Occipital lobe (tissue), 1 donor: ENCODE measurements at regions not wholly inside any gene's neighbourhood (a gene's known extent, or its start where the extent isn't known, plus 50 kb on each side); places are given as distances from the start of the nearest gene placed in this dataset.

Experiments
- DNase-seq: peaks from one replicate; lab custom pipeline; 2025; lab: John Stamatoyannopoulos, UW

- no peak for DNase-seq
These were observed 1698.3 kb upstream of the RAG2 start for GRCh38 chr11:38296211-38296776.

GRCh38 chr11:38282718-38283117, 1684.7 kb upstream of the RAG2 start:
- DNase-seq, result no peak

DNA sequence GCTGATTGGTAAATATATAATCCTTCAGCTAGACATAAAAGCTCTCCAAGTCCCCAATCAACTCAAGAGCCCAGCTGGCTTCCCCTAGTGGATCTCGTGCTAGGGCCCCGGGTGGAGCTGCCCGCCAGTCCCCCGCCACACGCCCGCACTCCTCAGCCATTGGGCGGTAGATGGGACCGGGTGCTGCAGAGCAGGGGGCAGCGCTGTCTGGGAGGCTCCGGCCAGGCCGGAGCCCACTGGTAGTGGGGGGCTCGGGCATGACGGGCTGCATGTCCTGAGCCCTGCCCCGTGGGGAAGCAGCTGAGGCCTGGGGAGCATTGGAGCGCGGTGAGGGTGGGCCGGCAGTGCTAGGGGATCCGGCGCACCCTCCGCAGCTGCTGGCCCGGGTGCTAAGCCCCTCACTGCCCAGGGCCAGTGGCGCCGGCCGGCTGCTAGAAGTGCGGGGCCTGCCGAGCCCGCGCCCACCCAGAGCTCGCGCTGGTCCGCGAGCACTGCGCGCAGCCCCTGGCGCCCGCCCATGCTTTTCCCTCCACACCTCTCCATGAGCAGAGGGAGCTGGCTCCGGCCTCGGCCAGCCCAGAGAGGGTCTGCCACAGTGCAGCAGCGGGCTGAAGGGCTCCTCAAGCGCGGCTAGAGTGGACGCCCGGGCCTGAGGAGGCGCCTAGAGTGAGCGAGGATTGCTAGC, 1680.6 kb upstream of the RAG2 start:
- DNase-seq, result no peak

GRCh38 chr11:38274031-38274430, 1676.0 kb upstream of the RAG2 start:
- DNase-seq, result no peak

GRCh38 chr11:38272376-38272775, 1674.3 kb upstream of the RAG2 start:
- no peak for DNase-seq

DNA sequence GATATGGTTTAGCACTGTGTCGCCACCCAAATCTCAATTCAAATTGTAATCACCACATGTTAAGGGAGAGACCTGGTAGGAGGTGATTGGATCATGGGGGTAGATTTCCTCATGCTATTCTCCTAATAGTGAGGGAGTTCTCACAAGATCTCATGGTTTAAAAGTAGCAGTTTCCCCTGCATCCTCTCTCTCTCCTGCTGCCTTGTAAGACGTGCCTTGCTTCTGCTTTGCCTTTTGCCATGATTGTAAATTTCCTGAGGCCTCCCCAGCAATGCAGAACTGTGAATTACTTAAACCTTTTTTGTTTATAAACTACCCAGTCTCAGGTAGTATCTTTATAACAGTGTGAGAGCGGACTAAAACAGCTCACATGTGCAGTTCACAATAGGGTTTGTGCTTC, 1668.7 kb upstream of the RAG2 start:
- DNase-seq, result no peak

DNA sequence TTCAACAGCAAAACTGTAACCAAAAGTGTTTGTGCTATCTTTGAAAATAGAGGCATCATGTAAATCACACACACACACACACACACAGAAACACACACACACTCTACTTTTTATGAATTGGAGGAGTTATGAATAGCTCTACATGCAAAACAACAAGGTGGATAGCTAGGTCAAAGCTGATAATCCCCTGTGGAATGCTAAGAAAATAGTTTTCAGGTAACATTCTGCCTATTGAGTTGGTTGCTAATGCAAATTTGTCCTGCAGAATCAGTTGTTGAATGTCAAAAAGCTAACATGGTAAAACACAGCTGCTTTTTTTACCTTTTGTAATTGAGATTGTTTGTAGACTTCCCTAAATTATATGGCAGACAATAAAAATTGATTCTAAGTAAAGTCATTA, 1658.4 kb upstream of the RAG2 start:
- no peak for DNase-seq

DNA sequence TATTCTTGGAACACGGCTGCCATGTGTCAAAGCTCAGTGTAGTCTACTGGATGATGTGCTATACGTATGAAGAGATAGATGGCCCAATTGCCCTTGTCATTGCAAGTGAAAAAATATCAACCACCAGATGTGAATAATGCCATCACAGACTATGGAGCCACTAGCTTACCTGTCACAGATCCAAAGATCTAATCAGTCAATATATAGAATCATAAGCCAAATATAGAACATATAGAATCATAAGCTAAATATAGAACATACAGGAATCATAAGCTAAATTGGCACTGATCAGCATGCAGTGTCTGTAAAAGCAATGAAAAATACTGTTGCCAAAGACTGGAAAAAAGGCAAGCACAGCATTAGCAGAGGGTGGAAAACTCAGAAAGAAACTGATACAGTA, 1656.9 kb upstream of the RAG2 start:
- no peak for DNase-seq

DNA sequence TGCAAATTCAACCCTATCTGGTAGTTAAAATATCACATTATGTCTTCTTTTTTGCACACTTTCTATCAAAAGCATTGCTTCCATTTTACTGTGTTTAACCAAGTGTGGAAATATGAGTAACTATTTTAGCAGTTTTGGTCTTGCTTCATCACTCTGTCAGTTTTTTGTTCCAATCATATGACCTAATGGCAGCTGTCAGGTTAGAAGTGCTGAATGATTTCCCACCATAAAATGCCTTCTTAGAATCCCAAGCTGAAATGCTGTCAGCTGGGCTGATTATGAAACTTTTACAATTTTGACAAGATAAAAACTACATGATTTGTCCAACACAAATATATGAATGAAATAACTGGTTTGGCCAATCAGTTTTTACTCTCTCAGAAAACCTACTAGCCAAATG, 1654.6 kb upstream of the RAG2 start:
- no peak for DNase-seq

DNA sequence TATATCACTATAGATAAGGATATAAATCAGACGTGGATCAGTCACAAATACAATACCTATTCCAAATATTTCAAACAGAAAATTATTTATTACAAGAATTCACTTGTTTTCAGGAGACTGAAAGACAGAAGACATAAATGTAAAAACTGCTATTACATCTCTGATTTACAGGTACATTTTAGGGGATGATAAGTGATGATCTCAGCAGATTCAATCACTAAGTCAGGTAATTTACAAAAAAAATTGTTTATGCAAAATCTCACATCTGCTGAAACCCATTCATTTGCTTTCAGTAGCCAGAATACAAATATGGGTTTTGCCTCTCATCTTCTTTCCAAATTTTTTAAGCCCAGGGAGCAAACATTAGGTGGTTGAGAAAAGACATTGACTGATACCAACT, 1648.4 kb upstream of the RAG2 start:
- DNase-seq, result no peak

- no peak for DNase-seq
These were observed 1628.6 kb upstream of the RAG2 start for GRCh38 chr11:38226684-38227083.

DNA sequence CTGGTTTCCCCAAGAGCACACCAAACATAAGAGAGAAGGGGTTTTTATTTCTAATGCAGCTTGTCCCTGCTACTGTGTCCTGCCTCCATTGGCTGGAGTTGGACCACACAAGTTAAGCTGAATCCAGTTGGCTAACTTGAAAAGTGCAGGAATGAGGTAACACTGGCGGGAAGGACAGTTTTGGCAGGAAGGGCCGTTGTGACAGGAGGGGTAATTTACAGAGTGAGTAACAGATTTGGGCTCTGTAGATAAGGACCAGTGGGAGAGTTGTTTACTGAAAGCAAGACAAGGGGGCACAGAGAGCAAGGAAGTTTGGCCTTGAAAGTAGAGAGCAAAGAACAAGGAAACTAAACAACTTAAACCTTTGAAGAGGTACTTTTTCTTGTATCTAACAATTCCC, 1623.3 kb upstream of the RAG2 start:
- DNase-seq, result no peak

DNA sequence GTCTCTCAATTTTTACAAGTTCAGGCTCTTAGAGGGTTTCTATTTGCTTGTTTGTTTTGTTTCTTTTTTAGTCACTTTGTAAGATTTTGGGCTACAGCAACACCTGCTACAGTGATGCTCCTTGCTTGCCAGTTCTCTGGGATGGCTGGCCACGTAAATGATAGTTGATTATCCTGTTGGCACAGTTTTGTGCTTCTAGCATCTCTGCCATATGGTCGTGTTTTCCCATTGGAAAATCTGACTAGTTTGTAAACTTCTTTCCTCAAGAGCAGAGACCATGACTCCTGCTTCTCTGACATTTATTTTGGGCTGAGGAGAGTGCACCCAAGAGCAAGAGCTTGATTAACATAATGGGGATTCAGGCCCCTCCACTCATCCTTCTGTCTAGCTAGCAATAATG, 1621.6 kb upstream of the RAG2 start:
- DNase-seq, result no peak

DNA sequence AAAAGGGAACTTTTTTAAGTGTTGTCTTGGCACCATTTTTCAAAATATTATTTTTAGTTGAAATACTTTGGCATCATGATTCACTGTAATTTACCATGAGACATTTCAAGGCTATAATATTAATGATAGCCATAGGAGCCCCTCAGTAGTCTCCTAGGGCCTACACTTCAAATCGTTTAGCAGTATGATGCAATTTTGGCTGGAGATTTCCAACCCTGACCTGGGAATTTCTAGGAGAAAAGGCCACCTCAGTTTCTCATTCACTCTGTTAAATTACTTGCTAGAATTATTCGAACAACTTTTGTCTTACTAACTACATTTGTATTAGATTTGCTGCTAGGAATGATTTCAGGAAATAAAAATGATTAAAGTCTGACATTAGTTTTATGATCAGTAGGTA, 1610.9 kb upstream of the RAG2 start:
- DNase-seq, result no peak

DNA sequence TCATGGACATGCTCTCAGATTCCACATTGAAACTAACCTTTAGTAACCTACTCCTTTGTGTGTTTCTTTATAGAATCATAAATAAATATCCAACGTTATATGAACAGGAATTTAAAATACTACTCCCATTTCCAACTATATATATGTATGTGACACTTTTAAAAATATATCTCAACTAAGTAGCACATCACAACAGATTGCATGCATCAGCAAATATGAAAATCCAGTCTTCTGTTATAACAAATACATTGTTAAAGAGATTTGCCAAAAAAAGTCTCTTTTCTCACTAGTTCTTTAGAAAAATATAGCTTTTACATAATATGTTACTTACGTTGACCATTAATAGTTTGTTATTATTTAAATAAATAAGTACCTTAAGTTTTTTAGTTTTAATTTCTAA, 1608.6 kb upstream of the RAG2 start:
- DNase-seq, result no peak

GRCh38 chr11:38191101-38191500, 1593.1 kb upstream of the RAG2 start:
- no peak for DNase-seq

- no peak for DNase-seq
These were observed 1584.3 kb upstream of the RAG2 start for GRCh38 chr11:38182126-38182866.

- DNase-seq, result no peak
These were observed 1578.8 kb upstream of the RAG2 start for GRCh38 chr11:38176686-38177322.

- DNase-seq, result no peak
These were observed 1575.6 kb upstream of the RAG2 start for GRCh38 chr11:38173676-38174075.

- DNase-seq, result no peak
These were observed 1571.2 kb upstream of the RAG2 start for GRCh38 chr11:38169286-38169685.

DNA sequence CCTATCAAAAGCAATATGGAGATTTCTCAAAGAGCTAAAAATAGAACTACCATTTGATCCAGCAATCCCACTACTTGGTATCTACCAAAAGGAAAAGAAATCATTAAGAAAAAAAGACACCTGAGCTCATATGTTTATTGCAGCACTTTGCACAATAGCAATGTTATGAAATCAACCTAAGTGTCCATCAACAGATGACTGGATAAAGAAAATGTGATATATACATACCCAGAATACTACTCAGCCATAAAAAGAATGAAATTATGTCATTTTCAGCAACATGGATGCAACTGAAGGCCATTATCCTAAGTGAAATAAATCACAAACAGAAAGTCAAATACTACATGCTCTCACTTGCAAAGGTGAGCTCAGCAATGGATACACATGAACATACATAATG, 1565.5 kb upstream of the RAG2 start:
- no peak for DNase-seq

- DNase-seq, result no peak
These were observed 1562.4 kb upstream of the RAG2 start for GRCh38 chr11:38160433-38160832.

GRCh38 chr11:38159038-38159437, 1561.0 kb upstream of the RAG2 start:
- DNase-seq, result no peak
